ENCODE measurements at regions not wholly inside any gene's neighbourhood (a gene's known extent, or its start where the extent isn't known, plus 50 kb on each side); places are given as distances from the start of the nearest gene placed in this dataset.

- DNase-seq (ENCODE audit: extremely low read depth, low read depth): no peak
- no peak overlapping the region for H3K4me3 ChIP-seq (replicated peaks; ENCODE audit: low read depth, low read length)
- no peak for TF ChIP-seq CTCF (IDR thresholded peaks at IDR 0.05; ENCODE audit: low read depth, low read length, missing control alignments)
These were observed 1239.3 kb upstream of the FAM98A start for GRCh38 chr2:34838408-34838807.

- no peak for TF ChIP-seq CTCF (IDR thresholded peaks at IDR 0.05; ENCODE audit: low read depth, low read length, missing control alignments)
- DNase-seq (ENCODE audit: extremely low read depth, low read depth): no peak
- H3K4me3 ChIP-seq (replicated peaks; ENCODE audit: low read depth, low read length): no peak overlapping the region
These were observed 1237.3 kb upstream of the FAM98A start for GRCh38 chr2:34836361-34836760.

GRCh38 chr2:34831096-34831495 lies 1232.0 kb upstream of the FAM98A start:
- DNase-seq (ENCODE audit: extremely low read depth, low read depth): no peak
- no peak overlapping the region for H3K4me3 ChIP-seq (replicated peaks; ENCODE audit: low read depth, low read length)
- no peak for TF ChIP-seq CTCF (IDR thresholded peaks at IDR 0.05; ENCODE audit: low read depth, low read length, missing control alignments)

- DNase-seq (ENCODE audit: extremely low read depth, low read depth): no peak
- H3K4me3 ChIP-seq (replicated peaks; ENCODE audit: low read depth, low read length): no peak overlapping the region
- TF ChIP-seq CTCF (IDR thresholded peaks at IDR 0.05; ENCODE audit: low read depth, low read length, missing control alignments): no peak
These were observed 1229.4 kb upstream of the FAM98A start for GRCh38 chr2:34828481-34828880.

GRCh38 chr2:34827398-34827797 lies 1228.3 kb upstream of the FAM98A start:
- DNase-seq (ENCODE audit: extremely low read depth, low read depth): no peak
- TF ChIP-seq CTCF (IDR thresholded peaks at IDR 0.05; ENCODE audit: low read depth, low read length, missing control alignments): no peak
- no peak overlapping the region for H3K4me3 ChIP-seq (replicated peaks; ENCODE audit: low read depth, low read length)

GRCh38 chr2:34825686-34826085 lies 1226.6 kb upstream of the FAM98A start:
- no peak overlapping the region for H3K4me3 ChIP-seq (replicated peaks; ENCODE audit: low read depth, low read length)
- no peak for TF ChIP-seq CTCF (IDR thresholded peaks at IDR 0.05; ENCODE audit: low read depth, low read length, missing control alignments)
- DNase-seq (ENCODE audit: extremely low read depth, low read depth): no peak

- no peak overlapping the region for H3K4me3 ChIP-seq (replicated peaks; ENCODE audit: low read depth, low read length)
- no peak for DNase-seq (ENCODE audit: extremely low read depth, low read depth)
- TF ChIP-seq CTCF (IDR thresholded peaks at IDR 0.05; ENCODE audit: low read depth, low read length, missing control alignments): no peak
These were observed 1223.5 kb upstream of the FAM98A start for GRCh38 chr2:34822616-34823015.

Data from HFF-Myc (cell line).